K562 (cell line): ENCODE measurements at regions not wholly inside any gene's neighbourhood (a gene's known extent, or its start where the extent isn't known, plus 50 kb on each side); places are given as distances from the start of the nearest gene placed in this dataset.

ENCODE experiments used
- E2F1 ChIP-seq: sonication (generic); formaldehyde crosslinking; IDR thresholded peaks from 2 replicates; pipeline ENCODE4 v1.8.1; 2023; ENCODE audit warnings: mild to moderate bottlenecking, missing genetic modification reagents, moderate library complexity
- MTA2 ChIP-seq: fragments of 450-650 bp; IDR thresholded peaks from 2 replicates; pipeline ENCODE4 v1.6.1; 2016; ENCODE audit warnings: low read depth
- MTF1 ChIP-seq: fragments of 250-450 bp; sonication (Bioruptor Pico); IDR thresholded peaks from 2 replicates; pipeline ENCODE4 v1.9.0; 2021; ENCODE audit warnings: moderate library complexity, mild to moderate bottlenecking, inconsistent platforms, borderline replicate concordance
- NR4A1 ChIP-seq, 2 experiments: fragments of 250-450 bp in 1 of 2; fragments of 450-650 bp in 1 of 2; sonication (Bioruptor Pico) in 1 of 2; IDR thresholded peaks; 2 replicates each; pipeline versions ENCODE4 v1.4.0 to v1.6.1; 2016 to 2020; ENCODE audit warnings: mild to moderate bottlenecking in 2 of 2, missing compliant biosample characterization in 1 of 2, missing genetic modification characterization in 1 of 2, moderate library complexity in 1 of 2
- PHB2 ChIP-seq: fragments of 450-650 bp; IDR thresholded peaks from 2 replicates; pipeline ENCODE4 v1.6.1; 2017; ENCODE audit warnings: low read depth
- RFX7 ChIP-seq: fragments of 250-450 bp; sonication (Bioruptor Pico); IDR thresholded peaks from 2 replicates; pipeline ENCODE4 v1.5.1; 2021; ENCODE audit warnings: mild to moderate bottlenecking
- ZMIZ1 ChIP-seq, 2 experiments: fragments of 150-350 bp in 1 of 2; IDR thresholded peaks; 2 replicates each; pipeline ENCODE4 v1.6.1; 2012 to 2016; ENCODE audit warnings: low read depth in 2 of 2, low read length in 2 of 2, mild to moderate bottlenecking in 1 of 2, moderate library complexity in 1 of 2
- ZNF668 ChIP-seq: fragments of 250-450 bp; sonication (Bioruptor Pico); IDR thresholded peaks from 2 replicates; pipeline ENCODE4 v1.8.0; 2022; ENCODE audit warnings: mild to moderate bottlenecking, inconsistent platforms
- TF ChIP-seq, protein P1 (sequence below): sonication (generic); formaldehyde crosslinking; IDR thresholded peaks from 2 replicates; pipeline ENCODE4 v1.8.0; 2022; ENCODE audit warnings: mild to moderate bottlenecking, low read depth, missing genetic modification reagents
- TF ChIP-seq, protein P2 (sequence below): fragments of 450-650 bp; IDR thresholded peaks from 2 replicates; pipeline ENCODE4 v1.7.1; 2018; ENCODE audit warnings: mild to moderate bottlenecking, low read depth; ENCODE audit not compliant: partially characterized antibody

- TF ChIP-seq PHB2 (no peak), MTF1 (CRISPR knock-in tag) (no peak), MTA2 (no peak), RFX7 (CRISPR knock-in tag) (no peak), ZMIZ1 (IDR thresholded peaks at IDR 0.05; ENCODE audit: low read depth in 2 of 2, low read length in 2 of 2) (no peak), NR4A1 (CRISPR knock-in tag; IDR thresholded peaks at IDR 0.05) (no peak), NR4A1 (tag; IDR thresholded peaks at IDR 0.05) (no peak), ZNF668 (CRISPR knock-in tag) (no peak), E2F1 (CRISPR knock-in tag) (no peak)
- TF ChIP-seq, protein P1, sequence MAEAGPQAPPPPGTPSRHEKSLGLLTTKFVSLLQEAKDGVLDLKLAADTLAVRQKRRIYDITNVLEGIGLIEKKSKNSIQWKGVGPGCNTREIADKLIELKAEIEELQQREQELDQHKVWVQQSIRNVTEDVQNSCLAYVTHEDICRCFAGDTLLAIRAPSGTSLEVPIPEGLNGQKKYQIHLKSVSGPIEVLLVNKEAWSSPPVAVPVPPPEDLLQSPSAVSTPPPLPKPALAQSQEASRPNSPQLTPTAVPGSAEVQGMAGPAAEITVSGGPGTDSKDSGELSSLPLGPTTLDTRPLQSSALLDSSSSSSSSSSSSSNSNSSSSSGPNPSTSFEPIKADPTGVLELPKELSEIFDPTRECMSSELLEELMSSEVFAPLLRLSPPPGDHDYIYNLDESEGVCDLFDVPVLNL (CRISPR knock-in tag): no peak
- TF ChIP-seq, protein P2, sequence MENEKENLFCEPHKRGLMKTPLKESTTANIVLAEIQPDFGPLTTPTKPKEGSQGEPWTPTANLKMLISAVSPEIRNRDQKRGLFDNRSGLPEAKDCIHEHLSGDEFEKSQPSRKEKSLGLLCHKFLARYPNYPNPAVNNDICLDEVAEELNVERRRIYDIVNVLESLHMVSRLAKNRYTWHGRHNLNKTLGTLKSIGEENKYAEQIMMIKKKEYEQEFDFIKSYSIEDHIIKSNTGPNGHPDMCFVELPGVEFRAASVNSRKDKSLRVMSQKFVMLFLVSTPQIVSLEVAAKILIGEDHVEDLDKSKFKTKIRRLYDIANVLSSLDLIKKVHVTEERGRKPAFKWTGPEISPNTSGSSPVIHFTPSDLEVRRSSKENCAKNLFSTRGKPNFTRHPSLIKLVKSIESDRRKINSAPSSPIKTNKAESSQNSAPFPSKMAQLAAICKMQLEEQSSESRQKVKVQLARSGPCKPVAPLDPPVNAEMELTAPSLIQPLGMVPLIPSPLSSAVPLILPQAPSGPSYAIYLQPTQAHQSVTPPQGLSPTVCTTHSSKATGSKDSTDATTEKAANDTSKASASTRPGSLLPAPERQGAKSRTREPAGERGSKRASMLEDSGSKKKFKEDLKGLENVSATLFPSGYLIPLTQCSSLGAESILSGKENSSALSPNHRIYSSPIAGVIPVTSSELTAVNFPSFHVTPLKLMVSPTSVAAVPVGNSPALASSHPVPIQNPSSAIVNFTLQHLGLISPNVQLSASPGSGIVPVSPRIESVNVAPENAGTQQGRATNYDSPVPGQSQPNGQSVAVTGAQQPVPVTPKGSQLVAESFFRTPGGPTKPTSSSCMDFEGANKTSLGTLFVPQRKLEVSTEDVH: no peak
Measured at GRCh38 chr1:177865807-177866206, 104.1 kb downstream of the SEC16B start (continued).
